GM23338 (cell line): ENCODE measurements at regions not wholly inside any gene's neighbourhood (a gene's known extent, or its start where the extent isn't known, plus 50 kb on each side); places are given as distances from the start of the nearest gene placed in this dataset.

ENCODE experiments used
- ETS1 ChIP-seq: IDR thresholded peaks from 2 replicates; pipeline ENCODE4 v1.6.1; 2016; ENCODE audit warnings: antibody characterized with exemption
- EZH2 ChIP-seq: fragments of 200-600 bp; sonication (generic); IDR thresholded peaks from one replicate; pipeline ENCODE4 v1.8.0; 2017; ENCODE audit warnings: antibody characterized with exemption, mild to moderate bottlenecking, low read depth; ENCODE audit not compliant: unreplicated experiment
- EZH2phosphoT487 ChIP-seq: fragments of 200-600 bp; sonication (generic); IDR thresholded peaks from one replicate; pipeline ENCODE4 v1.8.1; 2018; ENCODE audit warnings: antibody characterized with exemption; ENCODE audit not compliant: unreplicated experiment
- JUNB ChIP-seq: IDR thresholded peaks from one replicate; pipeline ENCODE4 v1.6.1; 2016; ENCODE audit warnings: antibody characterized with exemption; ENCODE audit not compliant: unreplicated experiment
- NANOG ChIP-seq: IDR thresholded peaks from 2 replicates; pipeline ENCODE4 v1.6.1; 2016; ENCODE audit warnings: antibody characterized with exemption, borderline replicate concordance
- POLR2AphosphoS5 ChIP-seq: IDR thresholded peaks from 2 replicates; pipeline ENCODE4 v1.6.1; 2016; ENCODE audit warnings: antibody characterized with exemption, low read depth
- REST ChIP-seq: IDR thresholded peaks from one replicate; pipeline ENCODE4 v1.6.1; 2018; ENCODE audit warnings: antibody characterized with exemption; ENCODE audit not compliant: unreplicated experiment
- ZNF114 ChIP-seq: fragments of 250-450 bp; sonication (Bioruptor Pico); IDR thresholded peaks from 2 replicates; pipeline ENCODE4 v1.5.0; 2020; ENCODE audit warnings: mild to moderate bottlenecking, moderate library complexity
- TF ChIP-seq, protein P1 (sequence below), 2 experiments: fragments of 200-600 bp in 1 of 2; sonication (generic) in 1 of 2; conservative IDR thresholded peaks; 2 replicates each; pipeline versions ENCODE4 v1.5.1 to v1.6.1; 2016 to 2017; ENCODE audit warnings: antibody characterized with exemption in 2 of 2, low read depth in 2 of 2, mild to moderate bottlenecking in 2 of 2, moderate library complexity in 1 of 2

DNA sequence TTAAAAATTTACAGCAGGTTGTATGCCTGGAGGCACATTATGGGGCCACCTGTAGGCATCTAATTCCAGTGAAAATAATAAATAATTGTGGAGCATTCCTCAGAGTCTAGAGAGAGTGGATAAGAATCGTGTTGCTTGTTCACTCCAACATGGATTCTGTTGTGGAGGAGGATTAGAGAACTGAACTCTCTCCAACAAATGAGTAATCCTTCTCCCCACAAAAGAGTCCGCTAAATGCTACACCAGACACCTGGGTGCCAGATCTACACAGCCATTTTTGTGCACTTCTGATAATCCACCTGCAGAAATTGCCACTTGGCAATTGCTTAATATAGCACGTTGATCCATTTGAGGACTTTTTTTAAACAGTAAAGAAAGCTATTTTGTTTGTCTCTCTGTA lies 113.7 kb upstream of the DPYD start:
- TF ChIP-seq, protein P1, sequence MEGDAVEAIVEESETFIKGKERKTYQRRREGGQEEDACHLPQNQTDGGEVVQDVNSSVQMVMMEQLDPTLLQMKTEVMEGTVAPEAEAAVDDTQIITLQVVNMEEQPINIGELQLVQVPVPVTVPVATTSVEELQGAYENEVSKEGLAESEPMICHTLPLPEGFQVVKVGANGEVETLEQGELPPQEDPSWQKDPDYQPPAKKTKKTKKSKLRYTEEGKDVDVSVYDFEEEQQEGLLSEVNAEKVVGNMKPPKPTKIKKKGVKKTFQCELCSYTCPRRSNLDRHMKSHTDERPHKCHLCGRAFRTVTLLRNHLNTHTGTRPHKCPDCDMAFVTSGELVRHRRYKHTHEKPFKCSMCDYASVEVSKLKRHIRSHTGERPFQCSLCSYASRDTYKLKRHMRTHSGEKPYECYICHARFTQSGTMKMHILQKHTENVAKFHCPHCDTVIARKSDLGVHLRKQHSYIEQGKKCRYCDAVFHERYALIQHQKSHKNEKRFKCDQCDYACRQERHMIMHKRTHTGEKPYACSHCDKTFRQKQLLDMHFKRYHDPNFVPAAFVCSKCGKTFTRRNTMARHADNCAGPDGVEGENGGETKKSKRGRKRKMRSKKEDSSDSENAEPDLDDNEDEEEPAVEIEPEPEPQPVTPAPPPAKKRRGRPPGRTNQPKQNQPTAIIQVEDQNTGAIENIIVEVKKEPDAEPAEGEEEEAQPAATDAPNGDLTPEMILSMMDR (conservative IDR thresholded peaks at IDR 0.05; ENCODE audit: low read depth in 2 of 2) = no peak
- no peak for TF ChIP-seq POLR2AphosphoS5
- no peak for TF ChIP-seq JUNB
- no peak for TF ChIP-seq EZH2phosphoT487
- TF ChIP-seq EZH2 = no peak
- no peak for TF ChIP-seq ZNF114 (CRISPR knock-in tag)
- no peak for TF ChIP-seq ETS1
- no peak for TF ChIP-seq NANOG
- TF ChIP-seq REST = no peak
